Retinal pigment epithelial cell (primary cell): ENCODE measurements at regions not wholly inside any gene's neighbourhood (a gene's known extent, or its start where the extent isn't known, plus 50 kb on each side); places are given as distances from the start of the nearest gene placed in this dataset.

Experiments used
- DNase-seq: peaks from one replicate; pipeline ENCODE4 v3.0.0-alpha.2; 2010; ENCODE audit warnings: low read depth
- H3K4me3 ChIP-seq: 2 replicates; pipeline ENCODE4 v1.5.1; 2011; ENCODE audit warnings: mild to moderate bottlenecking, low read length, control low read depth, moderate library complexity
- TF ChIP-seq, protein P1 (sequence below): conservative IDR thresholded peaks from 2 replicates; pipeline ENCODE4 v1.5.1; 2011; ENCODE audit warnings: low read depth, low read length, control low read depth, inconsistent platforms

DNA sequence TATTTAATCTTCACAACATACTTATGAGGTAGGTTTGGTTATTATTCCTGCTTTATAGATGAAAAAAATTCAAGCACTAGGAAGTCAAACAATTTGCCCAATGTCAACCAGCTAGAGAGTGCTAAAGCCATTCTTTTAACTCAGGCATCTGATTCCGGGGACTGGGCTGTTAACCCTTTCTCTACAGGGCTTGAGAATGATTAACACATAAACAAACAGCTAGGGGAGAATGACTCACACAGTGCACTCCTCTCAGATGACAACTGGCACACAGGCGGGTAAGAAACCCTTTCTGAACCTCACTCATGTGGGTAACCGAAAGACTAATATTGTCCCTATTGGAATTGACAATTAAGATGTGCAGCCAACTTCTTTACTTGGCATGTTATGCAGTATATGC lies 86.3 kb upstream of the FSHR start:
- no peak for DNase-seq
- no peak overlapping the region for H3K4me3 ChIP-seq
- TF ChIP-seq, protein P1, sequence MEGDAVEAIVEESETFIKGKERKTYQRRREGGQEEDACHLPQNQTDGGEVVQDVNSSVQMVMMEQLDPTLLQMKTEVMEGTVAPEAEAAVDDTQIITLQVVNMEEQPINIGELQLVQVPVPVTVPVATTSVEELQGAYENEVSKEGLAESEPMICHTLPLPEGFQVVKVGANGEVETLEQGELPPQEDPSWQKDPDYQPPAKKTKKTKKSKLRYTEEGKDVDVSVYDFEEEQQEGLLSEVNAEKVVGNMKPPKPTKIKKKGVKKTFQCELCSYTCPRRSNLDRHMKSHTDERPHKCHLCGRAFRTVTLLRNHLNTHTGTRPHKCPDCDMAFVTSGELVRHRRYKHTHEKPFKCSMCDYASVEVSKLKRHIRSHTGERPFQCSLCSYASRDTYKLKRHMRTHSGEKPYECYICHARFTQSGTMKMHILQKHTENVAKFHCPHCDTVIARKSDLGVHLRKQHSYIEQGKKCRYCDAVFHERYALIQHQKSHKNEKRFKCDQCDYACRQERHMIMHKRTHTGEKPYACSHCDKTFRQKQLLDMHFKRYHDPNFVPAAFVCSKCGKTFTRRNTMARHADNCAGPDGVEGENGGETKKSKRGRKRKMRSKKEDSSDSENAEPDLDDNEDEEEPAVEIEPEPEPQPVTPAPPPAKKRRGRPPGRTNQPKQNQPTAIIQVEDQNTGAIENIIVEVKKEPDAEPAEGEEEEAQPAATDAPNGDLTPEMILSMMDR = no peak

GRCh38 chr2:49238604-49238960 lies 84.3 kb upstream of the FSHR start:
- no peak overlapping the region for H3K4me3 ChIP-seq
- TF ChIP-seq, protein P1 = no peak
- no peak for DNase-seq

DNA sequence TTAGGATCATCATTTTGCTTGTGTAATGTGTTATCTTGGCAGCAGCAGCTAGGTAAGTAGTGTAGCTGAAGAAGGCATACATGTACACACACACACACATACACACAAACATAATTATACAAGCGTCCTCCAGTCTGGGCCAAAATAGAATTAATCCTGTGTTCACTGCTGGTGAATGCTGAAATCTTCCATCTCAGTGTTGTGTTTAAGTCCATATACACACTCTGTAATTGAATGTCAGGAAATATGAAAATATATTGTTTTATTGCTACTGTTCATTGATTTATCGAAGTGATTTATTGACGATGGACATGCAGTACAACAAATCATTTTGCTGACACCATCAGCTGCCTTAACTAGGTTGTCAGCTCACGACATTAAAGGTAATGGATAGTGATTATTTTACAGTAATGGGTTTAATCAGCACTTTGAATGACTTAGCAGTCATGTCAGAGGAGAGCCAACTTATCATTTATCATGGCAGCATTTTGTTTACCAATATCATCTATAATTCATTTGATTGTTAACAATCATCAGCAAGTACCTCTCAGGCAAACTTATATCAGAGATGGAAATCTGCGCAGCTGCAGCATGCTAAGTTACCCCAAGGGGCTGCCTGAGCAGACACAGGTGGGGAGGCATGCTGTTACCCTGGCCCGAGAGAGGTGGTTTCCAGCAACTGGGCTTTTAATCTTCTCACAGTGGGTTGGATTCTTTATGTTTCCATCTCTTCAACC lies 83.7 kb upstream of the FSHR start:
- no peak for DNase-seq
- H3K4me3 ChIP-seq = no peak overlapping the region
- TF ChIP-seq, protein P1 = no peak

DNA sequence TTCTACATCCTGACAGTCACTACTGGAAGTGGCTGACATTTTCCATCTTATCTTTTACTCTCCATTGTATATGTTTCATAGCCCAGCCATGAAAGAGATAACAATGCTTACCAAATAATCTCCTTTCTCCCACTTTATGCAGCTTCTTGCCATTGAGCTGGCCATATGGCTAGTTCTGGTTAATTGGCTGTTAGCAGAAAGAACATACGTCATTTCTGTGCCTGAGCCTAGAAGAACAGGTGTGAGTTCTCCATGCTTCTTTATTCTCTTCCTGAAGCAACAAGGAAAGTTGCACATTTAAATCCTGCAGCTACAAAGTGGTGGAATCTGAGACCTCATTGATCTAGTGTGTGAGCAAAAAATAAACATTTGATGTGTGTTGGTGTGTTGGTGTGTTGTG lies 82.0 kb upstream of the FSHR start:
- no peak overlapping the region for H3K4me3 ChIP-seq
- TF ChIP-seq, protein P1 = no peak

DNA sequence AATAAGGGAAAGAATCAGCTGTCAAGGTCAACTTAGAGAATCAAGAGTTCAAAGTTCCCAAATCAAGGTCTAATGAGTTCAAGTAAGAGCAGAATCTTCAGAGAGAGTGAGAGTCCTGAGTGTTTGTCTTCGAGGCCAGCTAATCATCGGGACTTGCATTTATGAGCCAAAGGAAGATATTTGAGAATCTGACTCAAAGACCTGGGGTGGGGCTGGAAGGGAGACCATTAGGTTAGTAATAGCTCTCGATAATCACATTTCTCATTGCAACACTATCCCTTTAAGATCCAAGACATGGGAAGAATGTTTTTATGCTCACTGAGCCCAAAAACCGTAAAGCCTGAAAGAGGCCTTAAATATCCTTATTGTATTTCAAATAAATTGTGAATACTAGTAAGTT lies 72.0 kb upstream of the FSHR start:
- H3K4me3 ChIP-seq = no peak overlapping the region
- DNase-seq = no peak
- TF ChIP-seq, protein P1 = no peak

More for the DNA sequence above, 82.0 kb upstream of the FSHR start:
- DNase-seq = no peak

DNA sequence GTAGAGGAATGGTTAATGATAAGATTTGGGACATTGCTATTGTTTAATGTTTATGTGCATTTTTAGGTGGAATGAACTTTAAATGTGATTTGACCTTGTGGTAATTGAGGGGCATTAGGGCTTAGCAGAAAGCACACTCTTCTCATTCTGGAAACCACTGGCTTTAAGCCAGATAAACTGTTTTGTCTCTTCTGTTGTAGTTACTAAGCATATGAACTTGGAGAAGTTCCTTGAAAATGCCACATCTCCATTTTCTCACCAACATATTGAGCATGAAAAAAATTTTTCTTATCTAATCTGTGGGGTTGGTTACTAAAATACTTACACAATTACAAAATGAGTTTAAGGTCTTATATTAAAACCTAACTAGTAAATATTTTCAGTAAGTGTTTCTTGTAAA lies 70.8 kb upstream of the FSHR start:
- TF ChIP-seq, protein P1 = no peak
- H3K4me3 ChIP-seq = no peak overlapping the region
- DNase-seq = peak; percentile 53

- TF ChIP-seq, protein P1 = no peak
- no peak overlapping the region for H3K4me3 ChIP-seq
- DNase-seq = no peak
Observed at GRCh38 chr2:49224426-49225010, 70.2 kb upstream of the FSHR start.
